UCSD-AML1 (cell line): ENCODE measurements at regions not wholly inside any gene's neighbourhood (a gene's known extent, or its start where the extent isn't known, plus 50 kb on each side); places are given as distances from the start of the nearest gene placed in this dataset.

Experiments
- DNase-seq: peaks from one replicate; lab custom pipeline; 2025; ENCODE audit not compliant: unreplicated experiment; lab: John Stamatoyannopoulos, UW

GRCh38 chr20:57114290-57115005, 152.0 kb downstream of the BMP7 start:
- no peak for DNase-seq

- DNase-seq: no peak
Observed at GRCh38 chr20:57117296-57117695, 149.1 kb downstream of the BMP7 start.

GRCh38 chr20:57118107-57118769, 148.2 kb downstream of the BMP7 start:
- no peak for DNase-seq
